ENCODE measurements at regions not wholly inside any gene's neighbourhood (a gene's known extent, or its start where the extent isn't known, plus 50 kb on each side); places are given as distances from the start of the nearest gene placed in this dataset.

DNA sequence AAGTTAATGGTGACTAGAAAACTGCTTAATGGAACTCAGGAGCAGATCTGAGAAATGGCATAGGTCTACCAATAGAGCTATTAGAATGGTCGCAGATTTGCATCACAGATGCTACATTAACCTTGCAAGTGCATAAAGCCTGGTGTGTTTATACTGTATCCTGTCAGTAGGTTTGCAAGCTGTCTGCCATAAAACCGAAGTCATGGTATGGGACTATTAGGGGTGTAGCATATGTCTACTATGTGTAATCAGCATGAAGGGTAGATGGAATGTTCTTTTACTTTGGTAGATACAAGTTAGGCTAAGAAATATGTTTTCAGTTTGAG lies 574.2 kb upstream of the ADGRL2 start:
- TF ChIP-seq EZH2 (IDR thresholded peaks at IDR 0.05; ENCODE audit: insufficient read depth, poor library complexity, severe bottlenecking) (no peak), EZH2phosphoT487 (IDR thresholded peaks at IDR 0.05; ENCODE audit: insufficient read depth, low read depth) (no peak)
- no peaks in the 10 kb centered on the region for H4K20me1 ChIP-seq (ENCODE audit: insufficient read depth)
- H3K9me2 ChIP-seq (ENCODE audit: insufficient read depth) = no peaks in the 10 kb centered on the region
- no peak overlapping the region for H2AFZ ChIP-seq
- no peak overlapping the region for H3K9ac ChIP-seq
- no peaks in the 10 kb centered on the region for H3F3A ChIP-seq (ENCODE audit: insufficient read depth)
- H3K27ac ChIP-seq = no peak overlapping the region
- no peaks in the 10 kb centered on the region for H3K4me1 ChIP-seq (ENCODE audit: insufficient read depth)
- H3K27me3 ChIP-seq (replicated peaks; ENCODE audit: insufficient read depth) = no peaks in the 10 kb centered on the region
- DNase-seq = no peak
- no peaks in the 10 kb centered on the region for H3K9me3 ChIP-seq (ENCODE audit: low read depth)
- H3K4me2 ChIP-seq (ENCODE audit: unreplicated experiment) = no peak overlapping the region
- WGBS, 2 experiments (ENCODE audit: low coverage in 1 of 2, low lambda C conversion rate in 2 of 2, missing lambda C conversion rate in 2 of 2) = 41 to 50% methylated on average over 2 of the region's 2 CpGs
- in situ Hi-C loops (cut with MboI) = no loop called here
- no peak overlapping the region for H3K4me3 ChIP-seq
- no peaks in the 10 kb centered on the region for H3K36me3 ChIP-seq (ENCODE audit: low read depth)
- H3K79me2 ChIP-seq (ENCODE audit: insufficient read depth) = no peaks in the 10 kb centered on the region

- no peak overlapping the region for H3K9ac ChIP-seq
- no peak for TF ChIP-seq EZH2 (IDR thresholded peaks at IDR 0.05; ENCODE audit: insufficient read depth, poor library complexity, severe bottlenecking)
- TF ChIP-seq EZH2phosphoT487 (IDR thresholded peaks at IDR 0.05; ENCODE audit: insufficient read depth, low read depth) = no peak
- H3K4me3 ChIP-seq = no peak overlapping the region
- no peaks in the 10 kb centered on the region for H3F3A ChIP-seq (ENCODE audit: insufficient read depth)
- no peaks in the 10 kb centered on the region for H3K27me3 ChIP-seq (replicated peaks; ENCODE audit: insufficient read depth)
- no peaks in the 10 kb centered on the region for H3K9me2 ChIP-seq (ENCODE audit: insufficient read depth)
- H3K79me2 ChIP-seq (ENCODE audit: insufficient read depth) = no peaks in the 10 kb centered on the region
- H2AFZ ChIP-seq = no peak overlapping the region
- H3K4me2 ChIP-seq (ENCODE audit: unreplicated experiment) = no peak overlapping the region
- 57 to 59% methylated on average over 7 of the region's 7 CpGs for WGBS, 2 experiments (ENCODE audit: low coverage in 1 of 2, low lambda C conversion rate in 2 of 2, missing lambda C conversion rate in 2 of 2)
- H3K36me3 ChIP-seq (ENCODE audit: low read depth) = no peaks in the 10 kb centered on the region
- DNase-seq = no peak
- no peak overlapping the region for H3K27ac ChIP-seq
- H4K20me1 ChIP-seq (ENCODE audit: insufficient read depth) = no peaks in the 10 kb centered on the region
- H3K9me3 ChIP-seq (ENCODE audit: low read depth) = no peaks in the 10 kb centered on the region
- in situ Hi-C loops (cut with MboI) = no loop called here
- no peaks in the 10 kb centered on the region for H3K4me1 ChIP-seq (ENCODE audit: insufficient read depth)
Observed at GRCh38 chr1:81225789-81226602, 574.7 kb upstream of the ADGRL2 start.

- H3K9me2 ChIP-seq (ENCODE audit: insufficient read depth) = no peaks in the 10 kb centered on the region
- H3K9me3 ChIP-seq (ENCODE audit: low read depth) = no peaks in the 10 kb centered on the region
- no peaks in the 10 kb centered on the region for H3K79me2 ChIP-seq (ENCODE audit: insufficient read depth)
- DNase-seq = no peak
- no peaks in the 10 kb centered on the region for H3K27me3 ChIP-seq (replicated peaks; ENCODE audit: insufficient read depth)
- no peak overlapping the region for H3K9ac ChIP-seq
- H4K20me1 ChIP-seq (ENCODE audit: insufficient read depth) = no peaks in the 10 kb centered on the region
- in situ Hi-C loops (cut with MboI) = no loop called here
- H2AFZ ChIP-seq = no peak overlapping the region
- no peak overlapping the region for H3K27ac ChIP-seq
- H3K4me3 ChIP-seq = no peak overlapping the region
- no peaks in the 10 kb centered on the region for H3K36me3 ChIP-seq (ENCODE audit: low read depth)
- no peaks in the 10 kb centered on the region for H3K4me1 ChIP-seq (ENCODE audit: insufficient read depth)
- H3K4me2 ChIP-seq (ENCODE audit: unreplicated experiment) = no peak overlapping the region
- no peaks in the 10 kb centered on the region for H3F3A ChIP-seq (ENCODE audit: insufficient read depth)
- TF ChIP-seq EZH2phosphoT487 (IDR thresholded peaks at IDR 0.05; ENCODE audit: insufficient read depth, low read depth) (no peak), EZH2 (IDR thresholded peaks at IDR 0.05; ENCODE audit: insufficient read depth, poor library complexity, severe bottlenecking) (no peak)
Observed at GRCh38 chr1:81224222-81224621, 576.5 kb upstream of the ADGRL2 start.

- H3K4me1 ChIP-seq (ENCODE audit: insufficient read depth) = no peaks in the 10 kb centered on the region
- H3K9me3 ChIP-seq (ENCODE audit: low read depth) = no peaks in the 10 kb centered on the region
- no peak for TF ChIP-seq EZH2 (IDR thresholded peaks at IDR 0.05; ENCODE audit: insufficient read depth, poor library complexity, severe bottlenecking)
- TF ChIP-seq EZH2phosphoT487 (IDR thresholded peaks at IDR 0.05; ENCODE audit: insufficient read depth, low read depth) = no peak
- no peaks in the 10 kb centered on the region for H3K36me3 ChIP-seq (ENCODE audit: low read depth)
- no peaks in the 10 kb centered on the region for H3F3A ChIP-seq (ENCODE audit: insufficient read depth)
- no peak overlapping the region for H2AFZ ChIP-seq
- 38 to 44% methylated on average over 4 of the region's 4 CpGs for WGBS, 2 experiments (ENCODE audit: low coverage in 1 of 2, low lambda C conversion rate in 2 of 2, missing lambda C conversion rate in 2 of 2)
- no peaks in the 10 kb centered on the region for H3K9me2 ChIP-seq (ENCODE audit: insufficient read depth)
- H3K27me3 ChIP-seq (replicated peaks; ENCODE audit: insufficient read depth) = no peaks in the 10 kb centered on the region
- in situ Hi-C loops (cut with MboI) = no loop called here
- no peaks in the 10 kb centered on the region for H4K20me1 ChIP-seq (ENCODE audit: insufficient read depth)
- DNase-seq = no peak
- no peaks in the 10 kb centered on the region for H3K79me2 ChIP-seq (ENCODE audit: insufficient read depth)
- H3K9ac ChIP-seq = no peak overlapping the region
- H3K4me3 ChIP-seq = no peak overlapping the region
- no peak overlapping the region for H3K27ac ChIP-seq
- no peak overlapping the region for H3K4me2 ChIP-seq (ENCODE audit: unreplicated experiment)
Observed at GRCh38 chr1:81221564-81221963, 579.2 kb upstream of the ADGRL2 start.

Measured in GM23248 (cell line).